ENCODE measurements at regions not wholly inside any gene's neighbourhood (a gene's known extent, or its start where the extent isn't known, plus 50 kb on each side); places are given as distances from the start of the nearest gene placed in this dataset.
"Not testable (repeated sequence)": the region's sequence is repeated elsewhere in the genome, so short reads cannot be mapped to it uniquely, and the experiment has no call there.

- Mint-ChIP-seq H3K9me3 (peaks cover 13% of the 10 kb centered on the region), H3K4me1 (peaks cover 18% of the 10 kb centered on the region), H3K27ac (no peak overlapping the region), H3K27me3 (ENCODE audit: low read depth, poor library complexity) (peaks cover 12% of the 10 kb centered on the region), H3K4me3 (no peak overlapping the region), H3K36me3 (ENCODE audit: low read depth) (no peaks in the 10 kb centered on the region)
- no peak for DNase-seq
- no peak for TF ChIP-seq CTCF (IDR thresholded peaks at IDR 0.05)
These were observed 630.6 kb downstream of the MID1IP1 start for GRCh38 chrX:39431893-39432292.

DNA sequence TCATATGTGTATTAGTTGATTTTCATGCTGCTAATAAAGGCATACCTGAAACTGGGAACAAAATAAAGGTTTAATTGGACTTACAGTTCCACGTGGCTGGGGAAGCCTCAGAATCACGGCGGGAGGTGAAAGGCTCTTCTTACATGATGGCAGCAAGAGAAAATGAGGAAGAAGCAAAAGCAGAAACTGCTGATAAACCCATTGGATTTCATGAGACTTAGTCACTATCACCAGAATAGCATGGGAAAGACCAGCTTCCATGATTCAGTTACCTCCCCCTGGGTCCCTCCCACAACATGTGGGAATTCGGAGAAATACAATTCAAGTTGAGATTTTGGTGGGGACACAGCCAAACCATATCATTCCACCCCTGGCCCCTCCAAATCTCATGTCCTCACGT, 633.4 kb downstream of the MID1IP1 start:
- not testable (repeated sequence) for H3K27ac Mint-ChIP-seq
- H3K9me3 Mint-ChIP-seq, result peaks cover 14% of the 10 kb centered on the region

GRCh38 chrX:39436538-39436937, 635.3 kb downstream of the MID1IP1 start:
- H3K36me3 Mint-ChIP-seq (ENCODE audit: low read depth); H3K4me3 Mint-ChIP-seq; H3K27ac Mint-ChIP-seq; DNase-seq: not testable (repeated sequence)
- peaks cover 20% of the 10 kb centered on the region for H3K27me3 Mint-ChIP-seq (ENCODE audit: low read depth, poor library complexity)
- peaks cover 18% of the 10 kb centered on the region for H3K9me3 Mint-ChIP-seq
- peaks cover 41% of the 10 kb centered on the region for H3K4me1 Mint-ChIP-seq

More for the DNA sequence above, 633.4 kb downstream of the MID1IP1 start:
- H3K4me1 Mint-ChIP-seq, result peaks cover 26% of the 10 kb centered on the region
- not testable (repeated sequence) for H3K4me3 Mint-ChIP-seq; H3K36me3 Mint-ChIP-seq (ENCODE audit: low read depth); DNase-seq
- H3K27me3 Mint-ChIP-seq (ENCODE audit: low read depth, poor library complexity), result peaks cover 12% of the 10 kb centered on the region

DNA sequence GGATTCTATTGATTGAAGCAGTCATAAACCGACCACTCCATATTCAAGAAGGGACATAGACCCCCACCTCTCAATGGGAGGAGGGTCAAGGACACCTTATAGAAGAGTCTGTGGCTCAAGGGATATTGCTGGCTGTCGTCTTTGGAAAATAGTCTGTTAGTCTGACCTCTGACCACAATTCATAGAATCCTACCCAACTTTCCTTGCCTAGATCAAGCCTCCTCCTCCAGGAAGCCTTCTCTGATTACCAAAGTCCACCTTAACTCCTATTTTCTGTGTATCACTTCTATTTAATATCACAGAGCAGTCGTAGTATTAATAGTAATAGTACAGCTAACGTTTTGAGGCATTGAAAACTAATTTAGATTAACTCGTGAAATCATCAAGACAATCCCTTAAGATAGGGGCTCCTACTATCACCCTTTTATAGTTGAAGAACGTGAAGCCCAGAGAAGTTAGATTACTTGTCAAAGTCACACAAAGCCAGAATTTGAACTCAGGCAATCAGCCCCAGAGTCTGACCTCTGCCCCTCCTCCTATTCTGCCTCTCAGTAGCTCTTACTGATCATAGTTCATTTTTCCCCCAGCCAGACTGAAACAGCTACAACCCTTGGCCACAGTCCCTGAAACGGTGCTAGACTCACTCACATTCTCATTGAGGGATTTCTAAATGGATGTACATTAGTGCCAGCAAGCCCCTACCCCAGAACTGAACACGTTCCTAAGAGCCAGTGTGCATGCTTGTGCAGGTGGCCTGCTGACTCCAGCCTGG, 636.6 kb downstream of the MID1IP1 start:
- H3K27ac Mint-ChIP-seq, result no peak overlapping the region
- H3K27me3 Mint-ChIP-seq (ENCODE audit: low read depth, poor library complexity), result peaks cover 14% of the 10 kb centered on the region
- H3K4me3 Mint-ChIP-seq, result no peak overlapping the region
- no peaks in the 10 kb centered on the region for H3K36me3 Mint-ChIP-seq (ENCODE audit: low read depth)
- peaks cover 24% of the 10 kb centered on the region for H3K9me3 Mint-ChIP-seq
- DNase-seq, result no peak
- peaks cover 53% of the 10 kb centered on the region for H3K4me1 Mint-ChIP-seq
- TF ChIP-seq CTCF (IDR thresholded peaks at IDR 0.05), result no peak

DNA sequence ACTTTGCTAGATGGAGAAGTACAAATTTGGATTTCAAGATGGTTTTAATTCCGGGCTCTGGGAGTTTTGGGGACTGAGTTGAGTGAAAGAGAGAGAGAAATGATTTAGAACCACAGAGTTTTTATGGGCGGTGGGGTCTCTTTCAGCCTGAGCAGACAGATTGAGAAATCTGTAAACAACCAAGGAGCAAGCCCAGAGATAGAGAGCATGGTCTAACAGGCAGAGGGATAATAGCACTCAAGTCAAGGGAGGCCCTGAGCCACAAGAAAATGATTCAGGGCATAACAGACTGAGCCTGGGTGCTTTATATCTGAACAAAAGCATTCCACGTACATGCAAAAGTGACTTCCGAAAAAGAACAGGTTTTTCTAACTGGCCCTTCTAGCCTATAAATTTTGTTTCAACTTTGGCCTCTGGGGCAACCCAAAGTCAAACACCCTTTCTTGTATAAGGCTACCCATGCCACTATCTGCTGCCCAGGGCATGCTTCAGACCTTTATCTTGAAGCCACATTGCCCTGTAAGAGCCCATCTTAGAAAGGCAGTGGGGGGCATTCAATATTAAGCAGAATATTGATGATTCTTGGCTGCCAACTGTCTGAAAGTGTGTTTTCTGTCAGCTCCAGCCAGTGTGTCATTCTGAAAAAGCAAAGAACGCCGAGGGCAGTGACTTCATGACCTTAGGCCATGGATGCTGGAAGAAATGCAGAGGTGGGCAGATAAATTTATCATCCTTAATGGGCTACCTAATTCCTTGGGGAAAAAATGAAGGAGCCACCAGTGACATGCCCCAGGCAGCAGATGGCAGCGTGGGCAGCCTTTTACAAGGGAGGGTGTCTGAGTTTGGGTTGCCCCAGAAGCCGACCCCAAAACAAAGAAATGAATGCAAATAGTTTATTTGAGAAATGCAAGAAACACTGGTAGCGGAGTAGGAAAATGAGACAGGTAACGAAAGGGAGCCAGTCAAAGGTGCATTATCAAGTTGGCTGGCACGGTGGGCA, 637.6 kb downstream of the MID1IP1 start:
- Mint-ChIP-seq H3K27ac (no peak overlapping the region), H3K27me3 (ENCODE audit: low read depth, poor library complexity) (peaks cover 14% of the 10 kb centered on the region), H3K4me3 (no peak overlapping the region), H3K36me3 (ENCODE audit: low read depth) (peaks cover 2% of the 10 kb centered on the region), H3K4me1 (peaks cover 52% of the 10 kb centered on the region), H3K9me3 (peaks cover 33% of the 10 kb centered on the region)
- no peak for TF ChIP-seq CTCF (IDR thresholded peaks at IDR 0.05)
- DNase-seq, result no peak

DNA sequence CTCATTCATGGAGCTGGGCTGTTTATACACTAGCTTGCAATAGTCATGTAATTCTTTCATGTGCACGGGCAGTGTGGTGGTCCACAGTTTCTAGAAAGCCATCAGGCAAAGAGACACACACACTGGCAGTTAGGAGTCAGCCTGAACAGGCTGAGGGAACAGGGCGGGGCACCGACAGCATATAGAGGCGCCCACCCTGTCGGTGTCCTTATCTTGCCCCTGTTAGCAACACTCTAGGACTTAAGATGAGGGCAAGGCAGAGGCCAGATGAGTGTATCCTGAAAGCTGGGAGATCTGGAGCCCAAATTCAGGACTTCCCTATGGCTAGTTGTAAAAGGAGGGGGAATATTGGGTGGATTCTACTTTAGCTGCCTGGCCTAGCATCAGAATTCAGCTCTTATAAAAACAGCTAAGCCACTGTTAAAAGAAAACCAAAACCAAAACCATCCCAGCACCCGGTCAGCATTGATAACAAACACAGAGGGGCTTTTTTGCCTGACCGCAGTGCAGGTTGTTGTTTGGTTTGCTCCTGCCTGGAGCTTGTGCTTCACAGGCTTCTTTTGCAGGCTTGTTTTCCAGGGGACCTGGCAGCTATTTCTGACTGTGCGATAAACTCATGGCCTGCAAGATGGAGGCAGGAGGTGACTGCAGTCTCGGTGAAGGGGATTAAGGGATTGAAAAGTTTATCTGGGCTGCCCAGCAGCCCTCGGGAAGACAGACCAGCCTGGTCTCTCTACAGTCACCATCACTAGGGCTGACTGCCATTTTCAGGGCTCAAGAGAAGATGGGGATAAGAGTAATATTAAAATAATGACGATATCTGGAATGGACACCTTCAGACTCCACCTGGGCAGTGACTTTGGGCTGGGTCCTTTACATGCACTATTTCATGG, 638.9 kb downstream of the MID1IP1 start:
- DNase-seq, result no peak
- Mint-ChIP-seq H3K27me3 (ENCODE audit: low read depth, poor library complexity) (peaks cover 8% of the 10 kb centered on the region), H3K4me3 (no peak overlapping the region), H3K36me3 (ENCODE audit: low read depth) (peaks cover 4% of the 10 kb centered on the region), H3K4me1 (peaks cover 52% of the 10 kb centered on the region), H3K9me3 (peaks cover 38% of the 10 kb centered on the region), H3K27ac (peak overlapping the region; percentile 41)
- TF ChIP-seq CTCF (IDR thresholded peaks at IDR 0.05), result no peak

Data from nephron progenitor cell (in vitro differentiated cells).